PC-9 (cell line): ENCODE measurements at regions not wholly inside any gene's neighbourhood (a gene's known extent, or its start where the extent isn't known, plus 50 kb on each side); places are given as distances from the start of the nearest gene placed in this dataset.

Source experiments
- BruUV-seq: library from RNA; stranded (reverse); fragments of 400-500 nt; replicated peaks from 2 replicates; lab custom pipeline; 2021; lab: Mats Ljungman, UMichigan
- CTCF ChIA-PET: fragments of 300-600 bp; sonication (Branson Sonifier 250); formaldehyde crosslinking; loops from one replicate; lab custom pipeline; 2022; ENCODE audit warnings: antibody characterized with exemption; lab: Charles Lee
- POLR2A ChIA-PET: fragments of 300-600 bp; sonication (Branson Sonifier 250); formaldehyde crosslinking; loops from one replicate; lab custom pipeline; 2022; ENCODE audit warnings: antibody characterized with exemption; ENCODE audit not compliant: unreplicated experiment; lab: Charles Lee
- DNase-seq, 2 experiments: peaks; one replicate each; pipeline versions ENCODE4 v3.0.0 to v3.0.0-alpha.2; 2015 to 2022; ENCODE audit warnings: mixed read lengths in 1 of 2
- H2AFZ ChIP-seq: fragments of 200-600 bp; sonication (generic); 2 replicates; pipeline ENCODE4 v1.8.1; 2017; ENCODE audit warnings: antibody characterized with exemption
- H3F3A ChIP-seq: fragments of 200-600 bp; sonication (generic); 2 replicates; pipeline ENCODE4 v1.8.1; 2017; ENCODE audit warnings: antibody characterized with exemption, mild to moderate bottlenecking, low read depth; ENCODE audit not compliant: insufficient read depth
- H3K27ac ChIP-seq: fragments of 200-600 bp; sonication (generic); 2 replicates; pipeline ENCODE4 v1.6.1; 2016; ENCODE audit warnings: mixed run types
- H3K27me3 ChIP-seq: fragments of 200-600 bp; sonication (generic); 2 replicates; pipeline ENCODE4 v1.6.1; 2016; ENCODE audit warnings: low read depth, mixed run types; ENCODE audit not compliant: insufficient read depth
- H3K36me3 ChIP-seq: fragments of 200-600 bp; sonication (generic); 2 replicates; pipeline ENCODE4 v1.6.1; 2016; ENCODE audit warnings: low read depth, mixed run types
- H3K4me1 ChIP-seq: fragments of 200-600 bp; sonication (generic); replicated peaks from 2 replicates; pipeline ENCODE4 v1.6.1; 2016; ENCODE audit warnings: mixed run types; ENCODE audit not compliant: insufficient read depth
- H3K4me2 ChIP-seq: fragments of 200-600 bp; sonication (generic); 2 replicates; pipeline ENCODE4 v1.6.1; 2017; ENCODE audit warnings: mixed run types
- H3K4me3 ChIP-seq: fragments of 200-600 bp; sonication (generic); 2 replicates; pipeline ENCODE4 v1.6.1; 2016; ENCODE audit warnings: mixed run types
- H3K79me2 ChIP-seq: fragments of 200-600 bp; sonication (generic); 2 replicates; pipeline ENCODE4 v1.6.1; 2017; ENCODE audit warnings: low read depth, mixed run types
- H3K9me2 ChIP-seq: fragments of 200-600 bp; sonication (generic); 2 replicates; pipeline ENCODE4 v1.8.1; 2017; ENCODE audit warnings: mild to moderate bottlenecking; ENCODE audit not compliant: insufficient read depth
- H3K9me3 ChIP-seq: fragments of 200-600 bp; sonication (generic); 2 replicates; pipeline ENCODE4 v1.8.1; 2016; ENCODE audit warnings: low read depth; ENCODE audit not compliant: insufficient read depth
- H4K20me1 ChIP-seq: fragments of 200-600 bp; sonication (generic); 2 replicates; pipeline ENCODE4 v1.8.1; 2017; ENCODE audit not compliant: insufficient read depth
- CTCF ChIP-seq: fragments of 200-600 bp; sonication (generic); conservative IDR thresholded peaks from 2 replicates; pipeline ENCODE4 v1.6.1; 2017; ENCODE audit warnings: mixed run types, antibody characterized with exemption, mild to moderate bottlenecking, moderate library complexity
- EZH2 ChIP-seq: fragments of 200-600 bp; sonication (generic); IDR thresholded peaks from 2 replicates; pipeline ENCODE4 v1.8.0; 2017; ENCODE audit warnings: antibody characterized with exemption, low read depth
- intact Hi-C: fragments of 100-400 bp; cut with micrococcal nuclease; formaldehyde crosslinking; loops from one replicate; pipeline ENCODE4 v1.10.0; 2022; ENCODE audit not compliant: unreplicated experiment

DNA sequence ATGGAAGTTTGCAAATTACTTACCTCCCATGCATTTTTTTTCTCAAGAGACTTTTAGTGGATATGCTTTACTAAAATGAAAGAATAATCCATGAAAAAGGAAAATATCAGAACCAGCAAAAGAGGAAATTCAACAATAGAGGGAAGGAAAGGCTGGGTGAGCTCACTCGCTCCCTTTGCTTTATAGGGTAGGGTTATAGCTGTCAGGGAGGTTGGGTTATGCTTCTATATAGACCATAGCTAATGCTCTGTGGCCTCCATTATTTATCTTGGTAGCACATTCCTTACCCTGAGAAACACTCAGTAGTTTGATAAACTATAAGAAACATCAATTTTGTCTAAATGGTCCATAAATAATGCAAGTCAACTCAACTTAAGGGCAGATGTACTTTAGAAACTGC, 215.9 kb upstream of the FAR2 start:
- H4K20me1 ChIP-seq = no peaks in the 10 kb centered on the region
- no TSS peak for BruUV-seq
- TF ChIP-seq EZH2 (no peak), CTCF (no peak)
- H2AFZ ChIP-seq = no peak overlapping the region
- H3K27ac ChIP-seq = no peak overlapping the region
- no peak for DNase-seq
- no peak overlapping the region for H3K4me2 ChIP-seq
- CTCF ChIA-PET = no interaction called here
- POLR2A ChIA-PET = no interaction called here
- no peak overlapping the region for H3K4me3 ChIP-seq
- no peaks in the 10 kb centered on the region for H3K79me2 ChIP-seq
- no peaks in the 10 kb centered on the region for H3F3A ChIP-seq
- intact Hi-C loops = no loop called here
- no peaks in the 10 kb centered on the region for H3K36me3 ChIP-seq
- 0 out of 2 replicates have a peak, but pooled peaks cover 8% of the 10 kb centered on the region for H3K4me1 ChIP-seq
- H3K9me2 ChIP-seq = no peaks in the 10 kb centered on the region
- no peaks in the 10 kb centered on the region for H3K27me3 ChIP-seq
- no peaks in the 10 kb centered on the region for H3K9me3 ChIP-seq

DNA sequence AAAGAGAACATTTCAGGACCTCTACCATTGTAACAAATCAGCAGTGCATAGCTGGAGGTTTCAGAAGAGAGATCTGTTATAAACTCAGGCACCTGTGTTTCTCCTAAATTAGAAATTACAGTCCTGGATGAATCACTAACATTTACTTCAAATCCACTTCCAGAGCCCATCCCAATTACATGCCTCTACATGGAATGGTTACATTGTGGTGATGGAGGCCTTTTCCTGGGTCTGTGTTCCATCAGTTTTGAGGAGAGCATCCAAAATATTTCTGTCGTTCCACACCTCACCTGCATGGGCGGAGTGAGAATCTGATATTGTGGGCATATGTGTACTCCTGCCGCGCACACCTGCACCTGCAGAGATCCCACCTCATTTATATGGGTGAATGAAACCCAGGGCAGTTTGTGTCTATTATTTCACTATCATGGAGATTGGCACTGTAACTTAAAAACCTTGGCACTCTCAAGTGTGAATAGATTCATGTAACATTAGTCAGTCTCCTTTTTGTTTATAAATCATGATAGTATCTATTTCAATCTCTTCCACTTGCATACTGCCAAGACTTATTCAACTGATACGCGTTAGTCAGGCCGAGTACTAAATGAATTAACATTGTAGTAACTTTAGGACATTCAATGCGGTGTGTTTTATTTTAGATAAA, 215.1 kb upstream of the FAR2 start:
- Histone ChIP-seq H3K4me1 (0 out of 2 replicates have a peak, but pooled peaks cover 8% of the 10 kb centered on the region), H2AFZ (no peak overlapping the region), H4K20me1 (no peaks in the 10 kb centered on the region), H3K79me2 (no peaks in the 10 kb centered on the region), H3K27ac (no peak overlapping the region), H3K36me3 (no peaks in the 10 kb centered on the region), H3K4me2 (no peak overlapping the region), H3K4me3 (no peak overlapping the region), H3F3A (no peaks in the 10 kb centered on the region), H3K27me3 (no peaks in the 10 kb centered on the region), H3K9me2 (no peaks in the 10 kb centered on the region), H3K9me3 (no peaks in the 10 kb centered on the region)
- BruUV-seq = no TSS peak
- intact Hi-C loops = no loop called here
- TF ChIP-seq EZH2 (no peak), CTCF (no peak)
- ChIA-PET CTCF (no interaction called here), POLR2A (no interaction called here)
- DNase-seq = peak in 1 of 2 experiments; percentile 48

- H3K9me3 ChIP-seq = no peaks in the 10 kb centered on the region
- H3F3A ChIP-seq = no peaks in the 10 kb centered on the region
- H3K27ac ChIP-seq = no peak overlapping the region
- H3K4me3 ChIP-seq = no peak overlapping the region
- intact Hi-C loops = no loop called here
- no peaks in the 10 kb centered on the region for H3K36me3 ChIP-seq
- H3K9me2 ChIP-seq = no peaks in the 10 kb centered on the region
- no peak for TF ChIP-seq CTCF
- POLR2A ChIA-PET = no interaction called here
- no peaks in the 10 kb centered on the region for H4K20me1 ChIP-seq
- no peaks in the 10 kb centered on the region for H3K79me2 ChIP-seq
- BruUV-seq = no TSS peak
- CTCF ChIA-PET = no interaction called here
- H3K4me1 ChIP-seq = 0 out of 2 replicates have a peak, but pooled peaks cover 8% of the 10 kb centered on the region
- H3K4me2 ChIP-seq = no peak overlapping the region
- H2AFZ ChIP-seq = no peak overlapping the region
- DNase-seq = no peak
- no peaks in the 10 kb centered on the region for H3K27me3 ChIP-seq
Observed at GRCh38 chr12:28936221-28936620, 212.9 kb upstream of the FAR2 start.
